K562 (cell line): ENCODE measurements at regions not wholly inside any gene's neighbourhood (a gene's known extent, or its start where the extent isn't known, plus 50 kb on each side); places are given as distances from the start of the nearest gene placed in this dataset.

ENCODE experiments used
- ATAC-seq: fragments of 200-7000 bp; cut with Tn5 transposase; 3 replicates; pipeline ENCODE4 v1.9.1; 2020; ENCODE audit warnings: moderate library complexity
- BruUV-seq: library from RNA; stranded (reverse); fragments of 400-500 nt; replicated peaks from 2 replicates; lab custom pipeline; 2021; lab: Mats Ljungman, UMichigan
- CTCF ChIA-PET: fragments of 300-600 bp; formaldehyde crosslinking; extraction: SDS; loops from one replicate; lab custom pipeline; 2021; ENCODE audit warnings: low intra/inter-chr PET ratio; lab: Yijun Ruan, JAX
- POLR2A ChIA-PET: fragments of 300-600, 350-650 bp; sonication (Branson Sonifier 250); formaldehyde crosslinking; extraction: SDS; loops from one replicate; lab custom pipeline; 2021; ENCODE audit warnings: antibody characterized with exemption, inconsistent platforms; lab: Yijun Ruan, JAX
- DNase-seq, 4 experiments: peaks; one replicate each; pipeline versions ENCODE4 v3.0.0 to v3.0.0-alpha.2; 2011 to 2018; ENCODE audit warnings: low spot score in 3 of 4, mixed read lengths in 3 of 4; ENCODE audit errors: extremely low read depth in 1 of 4
- FAIRE-seq: peaks from 2 replicates; lab custom pipeline; 2011; peaks lifted over from hg19 to GRCh38; lab: Jason Lieb, UNC
- H2AFZ ChIP-seq: 2 replicates; pipeline ENCODE4 v1.6.0; 2011; ENCODE audit warnings: low read depth, low read length, control low read depth, inconsistent platforms
- H3K27ac ChIP-seq: fragments of 200-600 bp; 3 replicates; pipeline ENCODE4 v1.8.0; 2011; ENCODE audit warnings: low read depth, mild to moderate bottlenecking, control low read depth, inconsistent platforms, low read length, moderate library complexity, mixed read lengths; ENCODE audit errors: extremely low read depth
- H3K27me3 ChIP-seq, 2 experiments: fragments of 300-600 bp in 1 of 2; 2 replicates in 1 of 2; 3 replicates in 1 of 2; pipeline versions ENCODE4 v1.6.0 to v1.8.0; 2011; ENCODE audit warnings: inconsistent platforms in 2 of 2, low read length in 2 of 2, mild to moderate bottlenecking in 1 of 2, mixed read lengths in 1 of 2, moderate library complexity in 1 of 2; ENCODE audit not compliant: control insufficient read depth in 2 of 2, insufficient read depth in 2 of 2
- H3K36me3 ChIP-seq: fragments of 300-600 bp; 3 replicates; pipeline ENCODE4 v1.8.0; 2011; ENCODE audit warnings: mild to moderate bottlenecking, low read length, inconsistent platforms; ENCODE audit not compliant: control insufficient read depth, insufficient read depth
- H3K4me1 ChIP-seq, 2 experiments: fragments of 200-600 bp in 1 of 2; replicated peaks in 1 of 2; 2 replicates in 1 of 2; 3 replicates in 1 of 2; pipeline versions ENCODE4 v1.5.1 to v1.8.0; 2011; ENCODE audit warnings: inconsistent platforms in 2 of 2, low read length in 2 of 2, mild to moderate bottlenecking in 1 of 2, mixed read lengths in 1 of 2, moderate library complexity in 1 of 2; ENCODE audit not compliant: control insufficient read depth in 2 of 2, insufficient read depth in 2 of 2
- H3K4me2 ChIP-seq: 2 replicates; pipeline ENCODE4 v1.6.1; 2011; ENCODE audit warnings: low read length, control low read depth, inconsistent platforms, mixed read lengths; ENCODE audit not compliant: insufficient read depth
- H3K4me3 ChIP-seq: fragments of 200-600 bp; sonication (generic), shearing (Covaris generic); 2 replicates; pipeline ENCODE4 v1.5.1; 2016; ENCODE audit warnings: control low read depth, inconsistent platforms
- H3K79me2 ChIP-seq: fragments of 200-600 bp; 3 replicates; pipeline ENCODE4 v1.8.0; 2011; ENCODE audit warnings: low read length, inconsistent platforms; ENCODE audit not compliant: control insufficient read depth, insufficient read depth
- H3K9ac ChIP-seq, 2 experiments: 2 replicates each; pipeline versions ENCODE4 v1.6.0 to v1.6.1; 2011; ENCODE audit warnings: low read depth in 2 of 2, low read length in 2 of 2, control low read depth in 1 of 2, inconsistent platforms in 1 of 2, mild to moderate bottlenecking in 1 of 2, mixed read lengths in 1 of 2; ENCODE audit not compliant: insufficient read depth in 1 of 2
- H3K9me1 ChIP-seq: one replicate; pipeline ENCODE4 v1.6.0; 2011; ENCODE audit warnings: inconsistent platforms, mild to moderate bottlenecking, low read length, moderate library complexity; ENCODE audit not compliant: control insufficient read depth, insufficient read depth
- H3K9me3 ChIP-seq: replicated peaks from 2 replicates; pipeline ENCODE4 v1.5.1; 2011; ENCODE audit warnings: low read depth, low read length, inconsistent platforms; ENCODE audit not compliant: control insufficient read depth, insufficient read depth
- H4K20me1 ChIP-seq: replicated peaks from 2 replicates; pipeline ENCODE4 v1.6.1; 2011; ENCODE audit warnings: low read length, inconsistent platforms, mixed read lengths; ENCODE audit not compliant: control insufficient read depth, insufficient read depth
- BRD9 ChIP-seq: fragments of 450-650 bp; IDR thresholded peaks from 2 replicates; pipeline ENCODE4 v1.6.1; 2018; ENCODE audit warnings: low read depth; ENCODE audit not compliant: partially characterized antibody
- CBFB ChIP-seq: sonication (generic); formaldehyde crosslinking; IDR thresholded peaks from 2 replicates; pipeline ENCODE4 v1.4.0; 2020; ENCODE audit warnings: mild to moderate bottlenecking, missing genetic modification reagents
- CBX3 ChIP-seq, 2 experiments: IDR thresholded peaks; 1 replicate in 1 of 2; 2 replicates in 1 of 2; pipeline ENCODE4 v1.6.1; 2012; ENCODE audit warnings: inconsistent platforms in 2 of 2, low read length in 2 of 2, borderline replicate concordance in 1 of 2, control low read depth in 1 of 2
- EGR1 ChIP-seq: fragments of 450-650 bp; conservative IDR thresholded peaks from 2 replicates; pipeline ENCODE4 v1.6.1; 2017; ENCODE audit warnings: mild to moderate bottlenecking
- MCM3 ChIP-seq: fragments of 450-650 bp; IDR thresholded peaks from 2 replicates; pipeline ENCODE4 v1.6.1; 2016
- SIX5 ChIP-seq, 2 experiments: IDR thresholded peaks; 2 replicates each; pipeline ENCODE4 v1.6.1; 2011; ENCODE audit warnings: low read length in 2 of 2, borderline replicate concordance in 1 of 2, low read depth in 1 of 2, mild to moderate bottlenecking in 1 of 2, moderate library complexity in 1 of 2; ENCODE audit not compliant: insufficient read depth in 1 of 2
- SMAD1 ChIP-seq: fragments of 150-350 bp; IDR thresholded peaks from 2 replicates; pipeline ENCODE4 v1.6.1; 2014; ENCODE audit warnings: low read length, low read depth; ENCODE audit not compliant: partially characterized antibody
- ZNF311 ChIP-seq: fragments of 250-450 bp; sonication (Bioruptor Pico); IDR thresholded peaks from 2 replicates; pipeline ENCODE4 v1.4.0; 2020; ENCODE audit warnings: mild to moderate bottlenecking, moderate library complexity
- ZNF431 ChIP-seq: sonication (generic); formaldehyde crosslinking; IDR thresholded peaks from 2 replicates; pipeline ENCODE4 v1.8.0; 2022; ENCODE audit warnings: mild to moderate bottlenecking, missing genetic modification reagents
- ZNF436 ChIP-seq: fragments of 250-450, 450-650 bp; sonication (Bioruptor Pico); formaldehyde crosslinking; IDR thresholded peaks from 2 replicates; pipeline ENCODE4 v1.7.0; 2020; ENCODE audit warnings: mild to moderate bottlenecking
- ZNF507 ChIP-seq: conservative IDR thresholded peaks from 2 replicates; pipeline ENCODE4 v1.6.1; 2017; ENCODE audit warnings: missing genetic modification characterization, missing compliant biosample characterization
- ZNF586 ChIP-seq: fragments of 450-650 bp; formaldehyde crosslinking; conservative IDR thresholded peaks from 2 replicates; pipeline ENCODE4 v1.4.0; 2020; ENCODE audit warnings: mild to moderate bottlenecking, moderate library complexity
- WGBS: fragments of 100-300 bp; shearing (Covaris generic); methylation state at CpG from one replicate; pipeline ENCODE4 v1.1.6; 2016; ENCODE audit warnings: low coverage, mixed read lengths; ENCODE audit not compliant: insufficient coverage; ENCODE audit errors: missing lambda C conversion rate; 5-methylcytosine and 5-hydroxymethylcytosine counted together
- in situ Hi-C: fragments of 300-500 bp; cut with MboI; formaldehyde crosslinking; loops from 4 replicates; pipeline ENCODE4 v1.15.0; 2018; ENCODE audit warnings: inconsistent platforms, mixed read lengths
- intact Hi-C: fragments of 100-400 bp; cut with micrococcal nuclease; formaldehyde crosslinking; loops from 2 replicates; pipeline ENCODE4 v1.14.2; 2022
- TF ChIP-seq, protein P1 (sequence below): fragments of 250-450 bp; sonication (Bioruptor Pico); IDR thresholded peaks from 2 replicates; pipeline ENCODE4 v1.8.0; 2022; ENCODE audit warnings: moderate library complexity, mild to moderate bottlenecking, inconsistent platforms
- TF ChIP-seq, protein P2 (sequence below): fragments of 450-650 bp; formaldehyde crosslinking; IDR thresholded peaks from 2 replicates; pipeline ENCODE4 v1.4.0; 2020; ENCODE audit warnings: mild to moderate bottlenecking, moderate library complexity
- TF ChIP-seq, protein P3 (sequence below): fragments of 450-650 bp; formaldehyde crosslinking; IDR thresholded peaks from 2 replicates; pipeline ENCODE4 v1.4.0; 2022; ENCODE audit warnings: mild to moderate bottlenecking, moderate library complexity

DNA sequence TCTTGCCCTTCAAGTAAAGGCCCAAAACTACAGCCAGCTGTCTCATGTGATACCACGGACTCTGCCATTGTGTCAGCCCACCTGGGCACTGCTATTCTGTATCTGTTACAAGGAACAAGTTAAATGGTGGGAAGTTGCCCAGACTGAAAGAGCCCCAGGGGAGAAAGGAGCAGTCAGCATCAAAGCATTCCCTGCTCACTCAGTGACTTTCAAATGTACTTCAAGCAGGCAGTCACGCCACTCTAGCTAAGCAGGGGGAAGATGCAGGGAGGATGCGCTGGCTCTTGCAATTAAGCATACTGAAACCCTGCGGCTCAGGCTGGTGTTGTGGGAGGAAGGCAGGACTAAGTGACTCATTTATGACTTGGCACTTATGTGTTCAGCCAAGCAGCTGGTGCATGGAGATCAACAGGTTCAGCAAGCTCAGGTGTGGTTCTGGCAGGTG is 1249.6 kb downstream of the TYW1 start:
- in situ Hi-C loops, result no loop called here
- DNase-seq, result no peak
- Histone ChIP-seq H3K9ac (no peak overlapping the region), H3K9me3 (no peaks in the 10 kb centered on the region), H3K4me2 (no peak overlapping the region), H3K27ac (no peak overlapping the region), H3K9me1 (no peaks in the 10 kb centered on the region), H3K79me2 (no peaks in the 10 kb centered on the region), H2AFZ (no peak overlapping the region), H3K4me3 (no peak overlapping the region), H3K27me3 (no peaks in the 10 kb centered on the region), H4K20me1 (no peaks in the 10 kb centered on the region), H3K36me3 (no peaks in the 10 kb centered on the region), H3K4me1 (no peaks in the 10 kb centered on the region)
- intact Hi-C loops, result no loop called here
- no peak for ATAC-seq
- POLR2A ChIA-PET, result no interaction called here
- BruUV-seq, result no TSS peak
- FAIRE-seq, result no peak
- TF ChIP-seq ZNF431 (no peak), EGR1 (no peak), ZNF436 (CRISPR knock-in tag) (no peak), CBFB (CRISPR knock-in tag) (no peak), BRD9 (no peak), SMAD1 (no peak), ZNF311 (CRISPR knock-in tag) (no peak), SIX5 (IDR thresholded peaks at IDR 0.05; ENCODE audit: borderline replicate concordance in 1 of 2, insufficient read depth in 1 of 2, low read depth in 1 of 2, low read length in 2 of 2) (no peak), MCM3 (no peak), ZNF507 (tag) (no peak), CBX3 (IDR thresholded peaks at IDR 0.05; ENCODE audit: borderline replicate concordance in 1 of 2, low read length in 2 of 2) (no peak), ZNF586 (CRISPR knock-in tag) (no peak)
- TF ChIP-seq, protein P1, sequence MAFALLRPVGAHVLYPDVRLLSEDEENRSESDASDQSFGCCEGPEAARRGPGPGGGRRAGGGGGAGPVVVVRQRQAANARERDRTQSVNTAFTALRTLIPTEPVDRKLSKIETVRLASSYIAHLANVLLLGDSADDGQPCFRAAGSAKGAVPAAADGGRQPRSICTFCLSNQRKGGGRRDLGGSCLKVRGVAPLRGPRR (CRISPR knock-in tag), result no peak
- TF ChIP-seq, protein P2, sequence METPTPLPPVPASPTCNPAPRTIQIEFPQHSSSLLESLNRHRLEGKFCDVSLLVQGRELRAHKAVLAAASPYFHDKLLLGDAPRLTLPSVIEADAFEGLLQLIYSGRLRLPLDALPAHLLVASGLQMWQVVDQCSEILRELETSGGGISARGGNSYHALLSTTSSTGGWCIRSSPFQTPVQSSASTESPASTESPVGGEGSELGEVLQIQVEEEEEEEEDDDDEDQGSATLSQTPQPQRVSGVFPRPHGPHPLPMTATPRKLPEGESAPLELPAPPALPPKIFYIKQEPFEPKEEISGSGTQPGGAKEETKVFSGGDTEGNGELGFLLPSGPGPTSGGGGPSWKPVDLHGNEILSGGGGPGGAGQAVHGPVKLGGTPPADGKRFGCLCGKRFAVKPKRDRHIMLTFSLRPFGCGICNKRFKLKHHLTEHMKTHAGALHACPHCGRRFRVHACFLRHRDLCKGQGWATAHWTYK (CRISPR knock-in tag), result no peak
- TF ChIP-seq, protein P3, sequence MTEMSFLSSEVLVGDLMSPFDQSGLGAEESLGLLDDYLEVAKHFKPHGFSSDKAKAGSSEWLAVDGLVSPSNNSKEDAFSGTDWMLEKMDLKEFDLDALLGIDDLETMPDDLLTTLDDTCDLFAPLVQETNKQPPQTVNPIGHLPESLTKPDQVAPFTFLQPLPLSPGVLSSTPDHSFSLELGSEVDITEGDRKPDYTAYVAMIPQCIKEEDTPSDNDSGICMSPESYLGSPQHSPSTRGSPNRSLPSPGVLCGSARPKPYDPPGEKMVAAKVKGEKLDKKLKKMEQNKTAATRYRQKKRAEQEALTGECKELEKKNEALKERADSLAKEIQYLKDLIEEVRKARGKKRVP (CRISPR knock-in tag), result no peak
- TF ChIP-seq, all 486 proteins: peak for 0
- WGBS, result 0% methylated on average over 4 of the region's 4 CpGs
- CTCF ChIA-PET, result no interaction called here
